GM20000 (cell line): ENCODE measurements at regions not wholly inside any gene's neighbourhood (a gene's known extent, or its start where the extent isn't known, plus 50 kb on each side); places are given as distances from the start of the nearest gene placed in this dataset.

Experiments used
- DNase-seq: peaks from one replicate; pipeline ENCODE4 v3.0.0; 2012; ENCODE audit warnings: low spot score
- TF ChIP-seq, protein P1 (sequence below): IDR thresholded peaks from 2 replicates; pipeline ENCODE4 v1.5.1; 2012; ENCODE audit warnings: mild to moderate bottlenecking, control low read depth; ENCODE audit errors: extremely low read depth, missing control alignments

DNA sequence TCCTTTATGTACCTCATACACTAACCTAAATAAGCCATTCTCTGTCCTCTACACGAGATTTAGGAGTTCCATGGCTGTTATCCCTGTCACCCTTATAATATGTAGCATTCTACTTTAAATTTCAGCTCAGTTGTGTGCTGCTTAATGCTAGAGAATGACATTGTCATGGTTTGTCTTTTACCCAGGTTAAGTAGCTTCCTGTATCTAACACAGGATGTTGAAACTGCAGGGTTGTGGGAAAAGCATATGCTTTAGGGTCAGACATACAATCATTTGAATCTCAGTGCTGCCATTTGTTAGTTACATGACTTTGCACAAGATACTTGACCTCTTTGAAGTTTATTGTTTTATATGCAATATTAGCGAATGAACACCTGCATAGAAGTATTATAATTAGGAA, 235.1 kb upstream of the CACNA2D1 start:
- TF ChIP-seq, protein P1, sequence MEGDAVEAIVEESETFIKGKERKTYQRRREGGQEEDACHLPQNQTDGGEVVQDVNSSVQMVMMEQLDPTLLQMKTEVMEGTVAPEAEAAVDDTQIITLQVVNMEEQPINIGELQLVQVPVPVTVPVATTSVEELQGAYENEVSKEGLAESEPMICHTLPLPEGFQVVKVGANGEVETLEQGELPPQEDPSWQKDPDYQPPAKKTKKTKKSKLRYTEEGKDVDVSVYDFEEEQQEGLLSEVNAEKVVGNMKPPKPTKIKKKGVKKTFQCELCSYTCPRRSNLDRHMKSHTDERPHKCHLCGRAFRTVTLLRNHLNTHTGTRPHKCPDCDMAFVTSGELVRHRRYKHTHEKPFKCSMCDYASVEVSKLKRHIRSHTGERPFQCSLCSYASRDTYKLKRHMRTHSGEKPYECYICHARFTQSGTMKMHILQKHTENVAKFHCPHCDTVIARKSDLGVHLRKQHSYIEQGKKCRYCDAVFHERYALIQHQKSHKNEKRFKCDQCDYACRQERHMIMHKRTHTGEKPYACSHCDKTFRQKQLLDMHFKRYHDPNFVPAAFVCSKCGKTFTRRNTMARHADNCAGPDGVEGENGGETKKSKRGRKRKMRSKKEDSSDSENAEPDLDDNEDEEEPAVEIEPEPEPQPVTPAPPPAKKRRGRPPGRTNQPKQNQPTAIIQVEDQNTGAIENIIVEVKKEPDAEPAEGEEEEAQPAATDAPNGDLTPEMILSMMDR, result no peak
- peak; percentile 6 for DNase-seq

DNA sequence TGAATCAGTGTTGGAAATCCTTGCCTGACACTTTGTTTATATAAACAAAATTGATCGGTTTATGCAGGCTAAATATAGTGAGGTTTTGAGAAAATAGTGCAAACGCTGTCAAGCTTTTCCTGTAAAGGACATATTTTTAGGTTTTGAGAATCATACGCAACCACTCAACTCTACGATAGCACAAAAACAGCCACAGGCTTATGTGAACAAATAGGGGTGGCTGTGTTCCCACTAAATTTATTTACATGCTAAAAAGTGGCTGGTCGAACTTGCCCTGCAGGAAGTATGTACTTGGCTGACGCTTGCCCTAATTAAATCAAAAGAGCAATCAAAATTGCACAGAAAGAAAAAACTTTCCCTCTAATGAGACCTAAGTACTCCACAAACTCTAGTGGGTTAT, 234.7 kb upstream of the CACNA2D1 start:
- no peak for DNase-seq
- TF ChIP-seq, protein P1, result no peak

DNA sequence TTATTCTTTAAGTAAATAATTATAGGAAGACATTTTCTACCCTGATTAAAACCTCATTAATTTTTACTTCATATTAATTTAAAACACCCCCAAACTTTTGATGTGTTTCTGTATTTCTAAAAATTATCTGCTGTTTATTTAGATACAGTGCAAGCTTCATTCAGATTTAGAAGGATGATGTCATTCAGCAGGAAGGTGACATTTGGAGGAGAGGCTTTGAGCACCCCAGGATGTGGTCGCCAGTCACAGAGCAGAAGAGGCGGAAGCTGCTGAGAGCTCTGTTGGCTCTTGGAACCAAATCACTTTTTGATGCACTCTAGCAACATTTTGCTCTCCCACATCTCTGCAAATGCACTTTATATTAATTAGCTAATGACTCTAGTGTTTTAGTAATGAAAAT, 233.9 kb upstream of the CACNA2D1 start:
- DNase-seq, result peak; percentile 25
- TF ChIP-seq, protein P1, result no peak

DNA sequence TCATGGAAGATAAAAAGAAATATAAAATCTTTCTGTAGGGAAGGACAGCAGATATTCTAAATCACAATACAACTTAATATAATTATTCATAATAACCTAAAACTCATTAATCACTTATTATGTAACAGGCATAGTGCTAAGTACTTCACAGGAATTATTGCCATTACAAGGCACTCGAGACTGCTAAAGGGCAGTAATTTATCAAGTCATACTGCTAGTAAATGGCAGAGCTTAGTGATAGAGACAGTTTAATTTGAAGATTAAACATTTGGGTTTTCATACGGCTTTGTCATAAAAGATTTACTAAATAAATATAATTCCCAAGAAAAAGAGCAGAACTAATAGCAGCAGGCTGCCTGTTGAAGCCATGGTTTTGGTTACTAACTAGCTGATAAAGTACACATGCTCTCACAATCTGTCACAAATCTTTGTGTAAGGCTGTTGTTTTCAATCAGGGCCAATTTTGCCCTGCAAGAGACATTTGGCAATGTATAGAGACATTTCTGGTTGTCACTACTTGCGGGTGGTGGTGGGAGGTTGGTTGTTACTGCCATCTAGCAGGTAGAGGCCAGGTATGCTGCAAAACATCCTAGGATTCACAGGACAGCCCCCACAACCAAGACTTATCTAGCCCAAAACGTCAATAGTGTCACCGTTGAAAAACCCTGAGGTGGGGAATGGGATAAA, 233.3 kb upstream of the CACNA2D1 start:
- TF ChIP-seq, protein P1, result no peak
- DNase-seq, result no peak

DNA sequence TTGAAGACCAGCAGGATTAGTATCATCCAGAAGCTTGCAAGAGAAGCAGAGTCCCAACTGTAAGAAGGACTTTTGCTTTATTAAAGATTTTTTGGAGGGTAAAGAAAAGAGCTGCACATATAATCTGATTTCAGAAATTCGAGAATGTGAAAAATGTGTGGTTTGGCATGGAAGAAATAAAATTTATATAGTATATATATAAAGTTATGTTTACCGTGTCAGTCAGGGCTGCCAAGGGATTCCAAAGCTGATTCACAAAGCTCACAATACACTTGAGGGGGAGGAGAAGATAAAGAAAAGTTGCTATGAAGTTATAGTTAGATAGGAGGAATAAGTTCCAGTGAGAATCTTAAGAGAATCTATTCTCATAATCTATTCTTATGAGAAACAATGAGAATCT, 231.8 kb upstream of the CACNA2D1 start:
- no peak for DNase-seq

DNA sequence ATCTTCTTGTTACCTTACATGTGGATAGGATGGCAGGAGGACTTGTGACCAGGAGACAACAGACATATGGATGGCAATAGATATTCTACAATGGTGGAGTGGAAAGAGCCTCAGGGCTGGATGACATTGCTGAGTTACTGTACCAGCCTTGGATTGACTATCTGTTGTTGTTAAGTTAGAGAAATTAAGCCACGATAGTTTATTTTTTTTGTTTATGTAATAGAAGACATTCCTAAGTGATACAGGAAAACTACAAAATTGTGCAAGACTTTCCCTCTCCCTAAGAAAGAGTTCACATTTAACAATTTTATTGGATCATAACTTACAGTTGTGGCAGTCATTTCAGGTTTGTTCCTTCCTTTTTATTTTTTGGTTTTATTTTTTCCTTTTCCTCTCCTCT, 230.7 kb upstream of the CACNA2D1 start:
- TF ChIP-seq, protein P1, result no peak
- no peak for DNase-seq

More for the DNA sequence above, 231.8 kb upstream of the CACNA2D1 start:
- TF ChIP-seq, protein P1, result no peak

DNA sequence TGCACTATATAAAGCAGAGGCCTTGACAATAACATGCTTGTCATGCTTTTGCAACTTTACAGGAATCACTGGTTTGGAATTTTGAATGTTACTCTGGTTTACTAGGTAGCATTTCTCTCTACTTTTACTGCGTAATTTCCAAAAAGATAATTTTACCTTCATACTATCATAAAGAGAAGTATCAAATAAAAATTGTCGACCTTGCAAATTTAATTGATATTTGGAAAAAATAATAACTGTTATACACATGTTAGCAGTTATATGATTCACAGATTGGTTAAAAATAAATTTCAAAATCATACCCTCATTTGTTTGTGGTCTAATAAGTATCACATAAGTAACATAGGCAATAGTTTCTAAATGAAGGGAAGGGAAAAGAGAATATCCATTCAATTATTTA, 228.5 kb upstream of the CACNA2D1 start:
- DNase-seq, result no peak
- TF ChIP-seq, protein P1, result no peak
